ENCODE measurements at regions not wholly inside any gene's neighbourhood (a gene's known extent, or its start where the extent isn't known, plus 50 kb on each side); places are given as distances from the start of the nearest gene placed in this dataset.

GRCh38 chr20:19885939-19886660, 128.0 kb downstream of the RIN2 start (continued):
- TF ChIP-seq ZNF687 (CRISPR knock-in tag; IDR thresholded peaks at IDR 0.05) (peak; percentile 56), PAF1 (CRISPR knock-in tag; IDR thresholded peaks at IDR 0.05) (no peak), ZNF333 (CRISPR knock-in tag; IDR thresholded peaks at IDR 0.05; ENCODE audit: borderline replicate concordance) (no peak), SIN3A (IDR thresholded peaks at IDR 0.05; ENCODE audit: borderline replicate concordance, low read depth, low read length) (peak; percentile 52; the same call in 1 of the 2 replicates), ZNF280B (CRISPR knock-in tag; IDR thresholded peaks at IDR 0.05; ENCODE audit: borderline replicate concordance) (0 out of 2 replicates have a peak, but pooled peaks have one; percentile 36), ZBTB39 (CRISPR knock-in tag; IDR thresholded peaks at IDR 0.05) (no peak), BRCA1 (CRISPR knock-in tag; IDR thresholded peaks at IDR 0.05) (no peak), ZNF276 (CRISPR knock-in tag; IDR thresholded peaks at IDR 0.05; ENCODE audit: low read depth) (no peak), NFAT5 (CRISPR knock-in tag; IDR thresholded peaks at IDR 0.05) (no peak)

Measured in HepG2 (cell line).